KG1 (cell line): ENCODE measurements at regions not wholly inside any gene's neighbourhood (a gene's known extent, or its start where the extent isn't known, plus 50 kb on each side); places are given as distances from the start of the nearest gene placed in this dataset.

Source experiments
- DNase-seq: peaks from one replicate; lab custom pipeline; 2025; lab: John Stamatoyannopoulos, UW

- DNase-seq = no peak
Measured at GRCh38 chr3:144375088-144375487, 403.5 kb downstream of the DIPK2A start.

- DNase-seq = no peak
Measured at GRCh38 chr3:144380849-144381248, 409.2 kb downstream of the DIPK2A start.

- DNase-seq = no peak
Measured at GRCh38 chr3:144381607-144382006, 410.0 kb downstream of the DIPK2A start.

GRCh38 chr3:144384241-144384979 lies 412.8 kb downstream of the DIPK2A start:
- no peak for DNase-seq

- DNase-seq = no peak
Measured at GRCh38 chr3:144390786-144391185, 419.2 kb downstream of the DIPK2A start.

GRCh38 chr3:144391236-144391635 lies 419.6 kb downstream of the DIPK2A start:
- no peak for DNase-seq

- DNase-seq = no peak
Measured at GRCh38 chr3:144394032-144394431, 422.4 kb downstream of the DIPK2A start.

GRCh38 chr3:144402430-144402829 lies 430.8 kb downstream of the DIPK2A start:
- DNase-seq = no peak

GRCh38 chr3:144403040-144403457 lies 431.4 kb downstream of the DIPK2A start:
- no peak for DNase-seq

- DNase-seq = no peak
Measured at GRCh38 chr3:144407335-144407734, 435.7 kb downstream of the DIPK2A start.

GRCh38 chr3:144409319-144409718 lies 437.7 kb downstream of the DIPK2A start:
- no peak for DNase-seq

GRCh38 chr3:144413068-144413467 lies 441.4 kb downstream of the DIPK2A start:
- no peak for DNase-seq

GRCh38 chr3:144415492-144415891 lies 443.9 kb downstream of the DIPK2A start:
- DNase-seq = no peak

- DNase-seq = no peak
Measured at GRCh38 chr3:144424606-144425005, 453.0 kb downstream of the DIPK2A start.

GRCh38 chr3:144426366-144426765 lies 454.7 kb downstream of the DIPK2A start:
- DNase-seq = no peak

- DNase-seq = no peak
Measured at GRCh38 chr3:144426967-144427366, 455.3 kb downstream of the DIPK2A start.

GRCh38 chr3:144429719-144430121 lies 458.1 kb downstream of the DIPK2A start:
- DNase-seq = no peak

- DNase-seq = no peak
Measured at GRCh38 chr3:144431134-144431533, 459.5 kb downstream of the DIPK2A start.

- DNase-seq = no peak
Measured at GRCh38 chr3:144433006-144433405, 461.4 kb downstream of the DIPK2A start.

- no peak for DNase-seq
Measured at GRCh38 chr3:144437989-144438388, 466.4 kb downstream of the DIPK2A start.

- no peak for DNase-seq
Measured at GRCh38 chr3:144444061-144444460, 472.4 kb downstream of the DIPK2A start.

GRCh38 chr3:144444546-144444945 lies 472.9 kb downstream of the DIPK2A start:
- DNase-seq = no peak

GRCh38 chr3:144455841-144456440 lies 484.3 kb downstream of the DIPK2A start:
- DNase-seq = no peak

GRCh38 chr3:144457758-144458157 lies 486.1 kb downstream of the DIPK2A start:
- DNase-seq = no peak
